GM19328 (cell line): ENCODE measurements at regions not wholly inside any gene's neighbourhood (a gene's known extent, or its start where the extent isn't known, plus 50 kb on each side); places are given as distances from the start of the nearest gene placed in this dataset.

Experiments used
- ATAC-seq: cut with Tn5 transposase; IDR thresholded peaks from one replicate; pipeline ENCODE4 v1.9.1; 2021; ENCODE audit warnings: mild to moderate bottlenecking, moderate library complexity; ENCODE audit not compliant: unreplicated experiment

- ATAC-seq, result no peak
Measured at GRCh38 chr5:124399426-124399961, 346.9 kb downstream of the ZNF608 start.

GRCh38 chr5:124398460-124398859 is 348.0 kb downstream of the ZNF608 start:
- ATAC-seq, result no peak

- ATAC-seq, result no peak
Measured at GRCh38 chr5:124397317-124397716, 349.1 kb downstream of the ZNF608 start.

GRCh38 chr5:124395926-124396325 is 350.5 kb downstream of the ZNF608 start:
- ATAC-seq, result no peak

- no peak for ATAC-seq
Measured at GRCh38 chr5:124395287-124395686, 351.2 kb downstream of the ZNF608 start.

DNA sequence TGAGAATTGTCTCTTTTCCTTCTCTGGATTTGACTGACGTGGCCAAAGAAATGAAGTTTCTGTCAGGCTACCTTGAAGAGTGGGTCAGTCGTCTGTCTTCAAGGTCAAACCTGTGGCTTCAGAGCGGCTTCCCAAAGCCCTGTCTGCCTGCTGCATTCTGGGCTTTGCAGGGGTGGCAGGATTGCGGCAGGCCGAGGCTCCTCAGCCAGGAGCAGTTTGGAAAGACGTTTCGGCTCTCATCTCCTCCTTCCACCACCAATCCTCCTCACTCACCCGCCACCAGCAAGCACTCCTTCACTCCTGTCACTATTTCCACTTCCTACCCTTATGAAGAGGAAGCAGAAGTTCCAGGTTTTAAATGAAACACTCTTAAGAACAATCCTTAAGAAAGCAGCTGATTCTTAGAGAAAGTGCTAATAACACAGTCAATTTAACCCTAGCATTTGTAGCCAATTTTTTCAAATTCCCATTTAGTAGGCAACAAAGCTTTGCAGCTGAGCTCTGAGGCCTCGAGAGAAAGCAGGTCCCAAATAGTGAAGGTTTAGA is 351.7 kb downstream of the ZNF608 start:
- ATAC-seq, result no peak

DNA sequence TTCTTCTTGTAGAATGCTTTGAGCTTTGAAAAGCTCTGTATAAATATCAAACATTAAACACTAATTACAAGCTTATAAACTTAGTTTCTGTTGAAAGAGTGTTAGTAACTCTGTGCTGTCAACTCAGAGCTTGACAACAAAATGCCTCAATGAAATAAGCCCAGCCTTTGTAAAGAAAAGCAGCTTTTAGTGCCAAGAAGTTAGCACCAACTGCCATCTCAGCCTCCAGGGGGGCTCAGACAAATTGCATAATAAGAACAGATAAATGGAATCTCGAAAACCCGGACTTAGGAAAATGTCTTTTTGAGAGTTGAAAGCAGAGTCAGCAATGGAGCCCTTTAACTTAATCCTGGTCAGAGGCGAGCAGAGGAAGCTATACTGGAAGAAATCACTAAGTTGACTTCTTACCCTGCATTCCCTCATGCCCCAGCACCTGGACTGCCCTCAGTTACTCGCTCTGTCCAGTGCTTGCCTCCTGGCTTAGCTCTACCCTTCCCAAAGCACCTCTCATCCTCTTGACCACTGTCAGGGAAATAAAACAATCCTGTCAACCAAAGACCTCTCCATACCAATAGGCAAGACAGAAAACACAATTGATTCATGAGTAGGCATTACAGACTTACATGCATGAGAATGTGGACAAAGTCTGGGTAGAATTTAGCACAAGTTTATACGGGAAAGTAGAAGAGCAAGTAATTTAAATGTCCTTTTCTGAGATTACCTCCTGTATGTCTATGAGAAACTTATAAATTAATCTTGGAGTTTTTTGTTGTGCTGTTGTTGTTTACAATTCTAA is 352.7 kb downstream of the ZNF608 start:
- ATAC-seq, result no peak

DNA sequence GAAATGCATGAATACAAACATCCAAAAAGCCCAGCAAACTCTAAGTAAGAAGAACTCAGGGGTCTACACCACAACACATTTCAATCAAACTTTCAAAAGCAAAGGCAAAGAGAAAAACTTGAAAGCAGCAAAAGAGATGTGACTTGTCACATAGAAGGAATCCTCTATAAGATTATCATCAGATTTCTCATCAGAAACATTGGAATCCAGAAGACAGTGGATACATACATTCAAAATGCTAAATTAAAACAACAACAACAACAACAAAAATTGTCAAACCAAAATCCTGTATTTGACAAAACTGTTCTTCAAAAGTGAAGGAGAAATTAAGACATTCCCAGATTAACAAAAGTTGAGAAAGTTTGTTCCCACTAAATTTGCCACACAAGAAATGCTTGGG is 362.7 kb downstream of the ZNF608 start:
- ATAC-seq, result no peak

DNA sequence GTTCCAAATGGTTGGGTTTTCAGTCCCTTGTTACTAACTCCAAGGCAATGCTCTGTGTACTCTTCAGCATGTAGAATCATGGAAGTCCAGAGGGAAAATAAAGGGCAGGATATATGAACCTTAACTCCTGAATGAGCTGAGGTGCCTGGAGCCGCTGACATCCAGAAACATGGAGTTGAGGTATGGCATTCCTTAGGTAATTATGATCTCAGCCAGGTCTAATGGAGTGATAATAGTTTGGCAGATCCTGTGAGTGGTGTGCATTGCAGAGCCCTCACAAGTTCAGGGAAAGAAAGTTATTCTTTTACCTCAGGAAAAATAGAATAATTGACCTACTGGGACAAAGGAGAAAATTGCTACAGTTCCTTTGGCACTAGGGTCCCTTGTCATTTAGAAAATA is 369.1 kb downstream of the ZNF608 start:
- ATAC-seq, result no peak

DNA sequence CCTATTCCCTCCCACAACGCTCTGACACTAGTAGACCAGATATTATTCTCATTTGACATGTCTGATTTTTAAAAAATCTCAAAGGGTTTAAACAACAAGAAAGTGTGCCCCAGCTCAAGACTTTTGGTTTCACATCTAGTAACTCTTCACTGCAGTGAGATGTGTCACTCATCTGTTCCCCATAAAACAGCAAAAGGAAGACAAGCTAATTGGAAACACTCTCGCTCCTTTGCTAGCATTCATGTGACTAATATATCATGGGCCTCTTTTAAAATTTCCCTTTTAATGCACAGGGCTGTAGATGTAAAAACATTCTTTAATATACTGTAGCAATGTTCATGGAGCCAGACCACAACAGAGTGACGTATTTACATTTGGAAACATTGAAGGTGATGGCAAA is 372.6 kb downstream of the ZNF608 start:
- ATAC-seq, result no peak

DNA sequence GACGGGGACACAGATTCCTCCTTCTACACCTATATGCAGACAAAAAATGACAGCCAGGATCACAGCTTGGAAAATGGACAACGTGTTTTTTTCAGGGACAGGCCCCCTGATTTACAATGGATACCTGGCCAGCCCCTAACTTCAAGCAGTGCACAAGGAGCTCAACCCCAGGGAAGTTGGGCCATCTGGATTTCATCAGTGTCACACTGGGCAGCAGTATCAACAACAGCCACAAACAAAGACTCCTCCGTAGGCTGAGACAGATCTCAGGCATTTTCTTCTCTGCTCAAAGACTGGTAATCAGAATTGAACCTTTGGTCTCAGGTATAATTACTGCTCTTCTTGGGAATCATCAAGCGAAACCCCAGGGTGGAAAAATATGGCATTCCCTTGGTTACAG is 374.0 kb downstream of the ZNF608 start:
- ATAC-seq, result no peak

- no peak for ATAC-seq
Measured at GRCh38 chr5:124371111-124371706, 375.2 kb downstream of the ZNF608 start.

DNA sequence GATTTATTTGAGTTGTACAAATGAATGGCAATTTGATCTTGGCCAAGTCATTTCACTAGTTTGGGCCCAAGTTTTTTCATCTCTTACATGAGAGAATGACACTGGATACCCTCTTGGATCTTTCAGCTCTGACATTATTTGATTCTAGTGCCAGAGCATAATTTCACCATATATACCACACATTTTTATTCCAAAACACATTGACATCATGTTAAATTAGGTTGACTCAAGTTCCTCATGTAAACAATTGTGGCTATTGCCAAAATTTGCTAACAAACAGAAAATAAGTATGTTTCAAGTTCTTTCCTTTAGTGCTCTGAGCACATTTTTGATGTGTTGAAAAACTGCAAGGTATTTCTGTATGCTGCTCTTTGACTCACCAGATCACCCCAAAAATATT is 375.8 kb downstream of the ZNF608 start:
- ATAC-seq, result no peak

GRCh38 chr5:124365361-124365801 is 381.1 kb downstream of the ZNF608 start:
- no peak for ATAC-seq

GRCh38 chr5:124355928-124356327 is 390.5 kb downstream of the ZNF608 start:
- no peak for ATAC-seq

DNA sequence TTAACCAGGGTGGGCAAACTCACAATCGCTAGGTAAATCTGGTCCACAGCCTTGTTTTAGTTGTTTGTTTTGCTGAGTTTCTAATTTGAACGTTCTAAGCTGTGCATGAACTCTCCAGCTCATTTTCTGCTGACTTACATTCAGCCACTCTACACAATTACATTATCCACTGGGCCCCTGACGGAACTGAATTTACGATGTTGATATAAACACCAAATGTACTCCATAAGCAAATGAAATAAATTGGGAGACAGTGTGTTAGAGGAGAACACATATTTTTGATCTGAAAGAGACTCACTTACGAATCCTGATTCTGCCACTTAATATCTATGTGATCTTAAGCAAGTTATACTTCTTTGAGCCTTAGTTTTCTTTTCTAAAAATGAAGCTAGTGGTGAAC is 393.4 kb downstream of the ZNF608 start:
- ATAC-seq, result no peak

- no peak for ATAC-seq
Measured at GRCh38 chr5:124352312-124352711, 394.1 kb downstream of the ZNF608 start.

DNA sequence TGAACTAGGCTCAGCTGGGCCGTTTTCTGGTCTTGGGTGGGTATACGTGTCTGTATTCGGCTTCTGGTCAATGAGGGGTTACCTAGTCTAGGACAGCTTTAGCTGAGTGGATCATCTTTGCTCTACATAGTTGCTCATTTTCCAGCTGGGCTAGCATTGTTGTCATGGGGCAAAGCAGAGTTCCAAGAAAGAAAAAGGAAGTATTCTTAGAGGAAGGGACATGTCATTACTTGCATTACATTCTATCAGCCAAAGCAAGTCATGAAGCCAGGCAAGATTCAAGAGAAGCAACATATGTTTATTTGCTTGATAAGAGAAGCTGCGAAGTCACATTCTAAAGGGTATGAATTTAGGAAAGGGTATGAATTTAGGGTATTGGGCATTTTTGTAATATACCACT is 396.5 kb downstream of the ZNF608 start:
- ATAC-seq, result no peak

- no peak for ATAC-seq
Measured at GRCh38 chr5:124343451-124343867, 403.0 kb downstream of the ZNF608 start.

DNA sequence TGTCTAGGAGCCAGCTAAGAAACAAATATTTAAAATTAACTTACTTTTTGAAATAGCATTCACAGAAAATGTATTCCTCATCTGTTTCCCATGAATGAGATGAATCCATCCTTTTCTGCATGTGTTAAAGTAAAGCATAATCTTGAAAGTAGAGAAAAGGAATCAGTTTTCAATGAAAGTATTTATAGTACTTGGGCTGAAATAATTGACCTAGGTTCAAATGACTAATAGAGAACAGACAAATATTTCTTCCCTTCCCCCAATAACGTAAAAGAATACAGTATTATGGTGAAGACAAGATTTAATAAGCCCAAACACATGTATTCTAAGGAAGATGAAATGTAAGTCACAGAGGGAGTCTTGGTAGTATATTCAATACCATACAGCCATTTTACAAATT is 403.5 kb downstream of the ZNF608 start:
- no peak for ATAC-seq

DNA sequence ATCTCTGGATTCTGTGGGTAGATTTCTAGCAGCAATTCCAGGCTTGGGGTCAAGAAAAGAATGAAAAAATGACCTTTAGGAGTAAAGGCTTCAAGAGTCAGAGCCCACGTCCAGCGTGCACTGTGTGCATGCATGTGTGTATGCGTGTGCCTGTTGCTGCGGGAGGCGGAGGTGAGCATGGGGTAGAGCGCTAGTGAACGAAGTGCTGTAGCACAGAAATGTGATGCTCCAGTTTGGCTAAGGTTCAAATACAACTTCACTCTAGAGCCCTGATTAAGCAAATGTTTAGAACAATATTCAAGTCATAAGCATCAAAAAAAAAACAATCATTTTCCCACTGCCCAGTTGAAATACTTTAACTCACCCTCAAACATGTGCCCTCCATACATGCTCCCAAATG is 403.9 kb downstream of the ZNF608 start:
- no peak for ATAC-seq

- ATAC-seq, result no peak
Measured at GRCh38 chr5:124342027-124342471, 404.4 kb downstream of the ZNF608 start.
